Trophoblast cell (in vitro differentiated cells and primary cell): ENCODE measurements at regions not wholly inside any gene's neighbourhood (a gene's known extent, or its start where the extent isn't known, plus 50 kb on each side); places are given as distances from the start of the nearest gene placed in this dataset.

ENCODE experiments used
- DNase-seq, 2 donors: peaks; one replicate each; pipeline ENCODE4 v3.0.0-alpha.2; 2016
- H2AFZ ChIP-seq: 2 replicates; pipeline ENCODE4 v1.6.1; 2013; ENCODE audit warnings: low read length, moderate library complexity, mild to moderate bottlenecking; ENCODE audit not compliant: insufficient read depth, poor library complexity
- H2AK5ac ChIP-seq: 2 replicates; pipeline ENCODE4 v1.6.1; 2013; ENCODE audit warnings: mild to moderate bottlenecking, low read length
- H2BK120ac ChIP-seq: 2 replicates; pipeline ENCODE4 v1.6.1; 2013; ENCODE audit warnings: low read length, mild to moderate bottlenecking, moderate library complexity; ENCODE audit not compliant: insufficient read depth, poor library complexity
- H2BK12ac ChIP-seq: 2 replicates; pipeline ENCODE4 v1.6.1; 2013; ENCODE audit warnings: mild to moderate bottlenecking, low read length, moderate library complexity
- H2BK5ac ChIP-seq: 2 replicates; pipeline ENCODE4 v1.6.1; 2013; ENCODE audit warnings: low read length, low read depth, moderate library complexity, mild to moderate bottlenecking; ENCODE audit not compliant: poor library complexity
- H3K14ac ChIP-seq: 2 replicates; pipeline ENCODE4 v1.6.1; 2013; ENCODE audit warnings: mild to moderate bottlenecking, low read length
- H3K18ac ChIP-seq: 2 replicates; pipeline ENCODE4 v1.6.1; 2013; ENCODE audit warnings: mild to moderate bottlenecking, low read length
- H3K23ac ChIP-seq: 2 replicates; pipeline ENCODE4 v1.6.1; 2013; ENCODE audit warnings: low read length
- H3K27ac ChIP-seq: 2 replicates; pipeline ENCODE4 v1.5.1; 2013; ENCODE audit warnings: low read depth, mild to moderate bottlenecking, inconsistent platforms, low read length, moderate library complexity
- H3K27me3 ChIP-seq: 2 replicates; pipeline ENCODE4 v1.6.1; 2013; ENCODE audit warnings: inconsistent platforms, mild to moderate bottlenecking, low read length, moderate library complexity; ENCODE audit not compliant: insufficient read depth
- H3K36me3 ChIP-seq, 2 experiments: 1 replicate in 1 of 2; 2 replicates in 1 of 2; pipeline ENCODE4 v1.6.1; 2013; ENCODE audit warnings: low read length in 2 of 2, mild to moderate bottlenecking in 2 of 2, moderate library complexity in 1 of 2; ENCODE audit not compliant: insufficient read depth in 2 of 2, control insufficient read depth in 1 of 2
- H3K4ac ChIP-seq: 2 replicates; pipeline ENCODE4 v1.6.1; 2013; ENCODE audit warnings: low read depth, mild to moderate bottlenecking, low read length, moderate library complexity
- H3K4me1 ChIP-seq, 2 experiments: 1 replicate in 1 of 2; 2 replicates in 1 of 2; pipeline ENCODE4 v1.6.1; 2013; ENCODE audit warnings: low read length in 2 of 2, mild to moderate bottlenecking in 2 of 2, moderate library complexity in 1 of 2; ENCODE audit not compliant: insufficient read depth in 2 of 2, control insufficient read depth in 1 of 2
- H3K4me2 ChIP-seq: 2 replicates; pipeline ENCODE4 v1.6.1; 2013; ENCODE audit warnings: inconsistent platforms, mild to moderate bottlenecking, low read length, moderate library complexity
- H3K4me3 ChIP-seq: 2 replicates; pipeline ENCODE4 v1.5.1; 2013; ENCODE audit warnings: mild to moderate bottlenecking, low read depth, low read length, inconsistent platforms
- H3K79me1 ChIP-seq: one replicate; pipeline ENCODE4 v1.6.1; 2013; ENCODE audit warnings: low read length
- H3K79me2 ChIP-seq: 2 replicates; pipeline ENCODE4 v1.6.1; 2013; ENCODE audit warnings: low read length, mild to moderate bottlenecking; ENCODE audit not compliant: control insufficient read depth, insufficient read depth, poor library complexity
- H3K9ac ChIP-seq: 2 replicates; pipeline ENCODE4 v1.6.1; 2013; ENCODE audit warnings: mild to moderate bottlenecking, low read length
- H3K9me3 ChIP-seq: 2 replicates; pipeline ENCODE4 v1.6.1; 2013; ENCODE audit warnings: low read depth, mild to moderate bottlenecking, control low read depth, inconsistent platforms, low read length; ENCODE audit not compliant: insufficient read depth
- H4K12ac ChIP-seq: 2 replicates; pipeline ENCODE4 v1.6.1; 2013; ENCODE audit warnings: low read depth, mild to moderate bottlenecking, low read length, moderate library complexity
- H4K8ac ChIP-seq: 2 replicates; pipeline ENCODE4 v1.6.1; 2013; ENCODE audit warnings: low read depth, mild to moderate bottlenecking, low read length, moderate library complexity
- H4K91ac ChIP-seq: one replicate; pipeline ENCODE4 v1.6.1; 2013; ENCODE audit warnings: low read depth, mild to moderate bottlenecking, low read length, moderate library complexity
- WGBS: extraction: QIAGEN DNeasy Blood & Tissue Kit; methylation state at CpG from one replicate; pipeline ENCODE4 v1.1.7; 2013; ENCODE audit warnings: missing lambda C conversion rate; ENCODE audit not compliant: insufficient read length, insufficient coverage; ENCODE audit errors: extremely low coverage; 5-methylcytosine and 5-hydroxymethylcytosine counted together

DNA sequence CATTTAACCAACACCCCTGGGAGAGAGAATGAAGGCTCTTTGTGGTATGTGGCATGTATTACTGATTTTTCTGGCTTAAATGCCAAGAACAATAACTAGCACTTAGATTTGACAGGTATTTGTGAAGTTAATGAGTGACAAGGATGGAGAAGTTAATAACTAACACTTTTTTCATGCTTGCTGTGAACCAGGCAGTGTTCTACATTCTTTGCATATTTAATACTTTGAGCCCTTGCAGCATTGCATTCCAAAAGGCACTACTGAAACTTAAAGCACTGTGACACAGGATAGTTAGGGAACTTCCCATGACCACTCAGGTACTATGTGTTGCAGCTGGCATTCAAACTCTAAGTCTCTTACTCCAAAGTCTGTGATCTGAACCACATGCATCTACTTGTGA is 650.6 kb downstream of the ZPLD1 start:
- H2BK120ac ChIP-seq: no peak overlapping the region
- H3K4ac ChIP-seq: no peak overlapping the region
- H3K4me3 ChIP-seq: no peak overlapping the region
- H3K23ac ChIP-seq: no peak overlapping the region
- H3K79me2 ChIP-seq: no peaks in the 10 kb centered on the region
- no peak overlapping the region for H2BK12ac ChIP-seq
- no peak overlapping the region for H3K14ac ChIP-seq
- no peak overlapping the region for H3K27ac ChIP-seq
- H2AK5ac ChIP-seq: no peak overlapping the region
- H3K18ac ChIP-seq: no peak overlapping the region
- H2AFZ ChIP-seq: no peak overlapping the region
- H3K4me2 ChIP-seq: no peak overlapping the region
- no peaks in the 10 kb centered on the region for H3K27me3 ChIP-seq
- no peaks in the 10 kb centered on the region for H3K4me1 ChIP-seq
- no peaks in the 10 kb centered on the region for H3K9me3 ChIP-seq
- H3K9ac ChIP-seq: no peak overlapping the region
- H4K8ac ChIP-seq: no peak overlapping the region
- H2BK5ac ChIP-seq: no peak overlapping the region
- H4K12ac ChIP-seq: no peak overlapping the region
- DNase-seq: no peak
- no peaks in the 10 kb centered on the region for H3K36me3 ChIP-seq
- H4K91ac ChIP-seq: no peak overlapping the region
- no peaks in the 10 kb centered on the region for H3K79me1 ChIP-seq

DNA sequence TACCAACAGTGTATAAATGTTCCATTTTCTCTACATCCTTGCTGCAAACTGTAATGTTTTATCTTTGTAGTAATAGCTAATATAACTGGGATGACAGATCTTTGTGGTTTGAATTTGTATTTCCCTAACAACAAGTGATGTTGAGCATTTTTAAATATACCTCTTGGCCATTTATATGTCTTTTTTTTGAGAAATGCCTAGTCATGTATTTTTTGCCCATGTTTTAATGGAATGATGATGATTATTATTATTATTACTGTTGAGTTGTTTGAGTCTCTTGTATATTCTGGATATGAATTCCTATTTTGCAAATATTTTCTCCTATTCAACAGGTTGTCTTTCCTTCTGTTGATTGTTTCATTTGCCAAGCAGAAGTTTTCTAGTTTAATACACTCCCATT is 654.9 kb downstream of the ZPLD1 start:
- Histone ChIP-seq H3K9ac (no peak overlapping the region), H2BK5ac (no peak overlapping the region), H3K79me1 (no peaks in the 10 kb centered on the region), H3K4me3 (no peak overlapping the region), H3K27ac (no peak overlapping the region), H2AFZ (no peak overlapping the region), H3K4me2 (no peak overlapping the region), H4K12ac (no peak overlapping the region), H2AK5ac (no peak overlapping the region), H3K18ac (no peak overlapping the region), H4K91ac (no peak overlapping the region), H3K4me1 (no peaks in the 10 kb centered on the region), H3K27me3 (no peaks in the 10 kb centered on the region), H2BK120ac (no peak overlapping the region), H3K79me2 (no peaks in the 10 kb centered on the region), H3K4ac (no peak overlapping the region), H3K23ac (no peak overlapping the region), H2BK12ac (no peak overlapping the region), H3K9me3 (no peaks in the 10 kb centered on the region), H4K8ac (no peak overlapping the region), H3K14ac (no peak overlapping the region), H3K36me3 (no peaks in the 10 kb centered on the region)
- no peak for DNase-seq

- no peak overlapping the region for H3K4me2 ChIP-seq
- H4K12ac ChIP-seq: no peak overlapping the region
- no peaks in the 10 kb centered on the region for H3K79me2 ChIP-seq
- H2BK5ac ChIP-seq: no peak overlapping the region
- no peaks in the 10 kb centered on the region for H3K9me3 ChIP-seq
- no peak overlapping the region for H2AK5ac ChIP-seq
- WGBS: no CpG with 5 or more reads among the region's 2 CpGs
- H3K4me3 ChIP-seq: no peak overlapping the region
- no peak overlapping the region for H3K18ac ChIP-seq
- no peak for DNase-seq
- no peaks in the 10 kb centered on the region for H3K4me1 ChIP-seq
- no peaks in the 10 kb centered on the region for H3K27me3 ChIP-seq
- no peak overlapping the region for H3K27ac ChIP-seq
- H4K91ac ChIP-seq: no peak overlapping the region
- no peak overlapping the region for H3K14ac ChIP-seq
- H2BK12ac ChIP-seq: no peak overlapping the region
- H3K4ac ChIP-seq: no peak overlapping the region
- no peak overlapping the region for H3K23ac ChIP-seq
- no peak overlapping the region for H2BK120ac ChIP-seq
- H4K8ac ChIP-seq: no peak overlapping the region
- H2AFZ ChIP-seq: no peak overlapping the region
- no peaks in the 10 kb centered on the region for H3K36me3 ChIP-seq
- no peaks in the 10 kb centered on the region for H3K79me1 ChIP-seq
- no peak overlapping the region for H3K9ac ChIP-seq
These were observed 670.4 kb downstream of the ZPLD1 start for GRCh38 chr3:103105206-103105605.

- H3K18ac ChIP-seq: no peak overlapping the region
- no peak overlapping the region for H3K27ac ChIP-seq
These were observed 677.5 kb downstream of the ZPLD1 start for GRCh38 chr3:103112273-103112672.

DNA sequence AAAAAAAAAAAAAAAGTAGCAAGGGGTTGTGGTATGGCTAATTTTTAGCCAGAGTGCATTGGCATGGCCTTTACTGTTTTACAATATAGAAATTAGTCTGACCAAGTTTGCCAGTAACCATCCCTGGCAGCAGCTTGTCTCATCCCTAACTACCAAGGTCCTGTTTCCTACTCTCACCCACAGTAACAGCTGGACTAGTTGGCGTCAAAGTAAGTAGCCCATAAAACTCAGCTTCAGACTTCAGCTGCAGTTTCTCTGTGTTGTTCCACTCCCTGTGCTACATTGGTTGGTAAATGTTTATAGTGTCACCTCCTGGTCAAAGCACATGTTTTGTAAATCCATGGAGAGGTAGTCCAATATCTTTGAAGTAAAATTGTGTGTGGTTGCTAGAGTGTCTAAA is 691.3 kb downstream of the ZPLD1 start:
- H2BK12ac ChIP-seq: no peak overlapping the region
- H2BK120ac ChIP-seq: no peak overlapping the region
- H3K36me3 ChIP-seq: no peaks in the 10 kb centered on the region
- H3K27ac ChIP-seq: no peak overlapping the region
- H4K91ac ChIP-seq: no peak overlapping the region
- no peak overlapping the region for H3K9ac ChIP-seq
- no peak for DNase-seq
- no peak overlapping the region for H3K4ac ChIP-seq
- H3K4me2 ChIP-seq: no peak overlapping the region
- H3K4me3 ChIP-seq: no peak overlapping the region
- H3K4me1 ChIP-seq: no peaks in the 10 kb centered on the region
- no peak overlapping the region for H3K18ac ChIP-seq
- no peak overlapping the region for H2BK5ac ChIP-seq
- H2AK5ac ChIP-seq: no peak overlapping the region
- WGBS: no CpG with 5 or more reads among the region's 1 CpG
- no peaks in the 10 kb centered on the region for H3K27me3 ChIP-seq
- no peak overlapping the region for H3K23ac ChIP-seq
- H2AFZ ChIP-seq: no peak overlapping the region
- no peaks in the 10 kb centered on the region for H3K79me1 ChIP-seq
- H4K8ac ChIP-seq: no peak overlapping the region
- no peak overlapping the region for H4K12ac ChIP-seq
- no peaks in the 10 kb centered on the region for H3K79me2 ChIP-seq
- no peaks in the 10 kb centered on the region for H3K9me3 ChIP-seq
- H3K14ac ChIP-seq: no peak overlapping the region

More at GRCh38 chr3:103112273-103112672, 677.5 kb downstream of the ZPLD1 start:
- H3K4me1 ChIP-seq: no peaks in the 10 kb centered on the region
- H3K36me3 ChIP-seq: no peaks in the 10 kb centered on the region
- H3K27me3 ChIP-seq: no peaks in the 10 kb centered on the region
- H3K79me2 ChIP-seq: no peaks in the 10 kb centered on the region
- no peak overlapping the region for H4K12ac ChIP-seq
- H3K14ac ChIP-seq: no peak overlapping the region
- no peaks in the 10 kb centered on the region for H3K79me1 ChIP-seq
- H3K9me3 ChIP-seq: no peaks in the 10 kb centered on the region
- H2BK12ac ChIP-seq: no peak overlapping the region
- no peak overlapping the region for H2BK5ac ChIP-seq
- H2BK120ac ChIP-seq: no peak overlapping the region
- H3K4me3 ChIP-seq: no peak overlapping the region
- no peak overlapping the region for H3K23ac ChIP-seq
- no peak overlapping the region for H2AK5ac ChIP-seq
- H3K9ac ChIP-seq: no peak overlapping the region
- no peak overlapping the region for H3K4me2 ChIP-seq
- H3K4ac ChIP-seq: no peak overlapping the region
- no peak overlapping the region for H4K91ac ChIP-seq
- DNase-seq: no peak
- H2AFZ ChIP-seq: no peak overlapping the region
- H4K8ac ChIP-seq: no peak overlapping the region
